ENCODE measurements at regions not wholly inside any gene's neighbourhood (a gene's known extent, or its start where the extent isn't known, plus 50 kb on each side); places are given as distances from the start of the nearest gene placed in this dataset.
"Not testable (repeated sequence)": the region's sequence is repeated elsewhere in the genome, so short reads cannot be mapped to it uniquely, and the experiment has no call there.

DNA sequence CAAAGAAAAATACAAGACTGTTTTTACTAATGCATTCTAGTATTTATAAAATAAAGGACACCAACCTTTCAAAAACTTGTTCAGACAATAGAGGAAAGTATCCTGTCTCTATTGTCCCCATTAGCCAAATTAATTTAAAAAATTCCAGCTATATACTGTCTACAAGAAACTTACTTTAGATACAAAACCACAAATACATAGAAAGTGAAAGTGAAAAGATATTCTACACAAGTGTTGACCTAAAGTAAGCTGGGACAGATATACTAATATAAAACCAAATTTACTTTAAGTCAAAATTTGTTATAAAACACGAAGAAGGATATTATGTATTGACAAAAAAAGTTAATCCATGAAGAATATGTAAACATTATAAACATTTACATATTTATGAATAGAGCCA lies 893.3 kb upstream of the TMEFF2 start:
- peak in 2 of 3 donors; percentile 5 to 7 for DNase-seq
- WGBS (ENCODE audit: insufficient coverage): no CpG with 5 or more reads among the region's 1 CpG
- POLR2A ChIA-PET: no interaction called here
- H3K27ac ChIP-seq (ENCODE audit: insufficient read depth in 1 of 2, low read depth in 1 of 2, low read length in 2 of 2, poor library complexity in 1 of 2, severe bottlenecking in 2 of 2): no peak overlapping the region
- peaks cover 0 to 2% (median 0%) of the 10 kb centered on the region in 4 experiments for H3K4me1 ChIP-seq (ENCODE audit: control extremely low read depth in 1 of 4, control insufficient read depth in 4 of 4, insufficient read depth in 4 of 4, low read length in 3 of 4)
- no peaks in the 10 kb centered on the region for H3K27me3 ChIP-seq (replicated peaks in 2 of 5; ENCODE audit: control insufficient read depth in 4 of 5, insufficient read depth in 5 of 5, low read length in 4 of 5)
- no peaks in the 10 kb centered on the region for H3K9me3 ChIP-seq (ENCODE audit: control extremely low read depth in 1 of 5, control insufficient read depth in 4 of 5, insufficient read depth in 2 of 5, low read depth in 1 of 5, low read length in 4 of 5)
- no peaks in the 10 kb centered on the region for H3K36me3 ChIP-seq (ENCODE audit: control insufficient read depth in 4 of 4, insufficient read depth in 4 of 4, low read length in 3 of 4)
- CTCF ChIA-PET: no interaction called here
- no peak overlapping the region for H3K4me3 ChIP-seq (ENCODE audit: control insufficient read depth in 1 of 7, extremely low read depth in 1 of 7, insufficient read depth in 4 of 7, low read depth in 2 of 7, low read length in 6 of 7)

DNA sequence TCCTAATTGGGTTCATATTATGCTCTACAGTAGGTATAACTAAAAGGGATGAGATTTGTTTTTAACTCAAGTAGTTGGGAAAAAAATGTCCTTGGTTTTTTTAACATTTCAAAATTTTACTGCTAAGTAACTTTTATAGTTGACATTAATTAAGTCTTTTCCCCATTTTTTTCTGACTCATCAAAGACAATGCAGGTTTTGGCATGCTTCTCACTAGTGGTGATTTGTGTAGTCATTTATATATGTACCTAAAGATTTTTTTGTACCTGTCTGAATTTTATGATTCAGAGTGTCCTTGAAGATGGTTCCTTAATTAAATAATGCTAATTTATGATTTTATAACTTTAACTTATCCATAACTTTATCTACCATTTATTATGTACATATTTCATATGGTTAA lies 882.3 kb upstream of the TMEFF2 start:
- no peak overlapping the region for H3K4me3 ChIP-seq (ENCODE audit: control insufficient read depth in 1 of 7, extremely low read depth in 1 of 7, insufficient read depth in 4 of 7, low read depth in 2 of 7, low read length in 6 of 7)
- peaks cover 0 to 2% (median 0%) of the 10 kb centered on the region in 5 experiments for H3K9me3 ChIP-seq (ENCODE audit: control extremely low read depth in 1 of 5, control insufficient read depth in 4 of 5, insufficient read depth in 2 of 5, low read depth in 1 of 5, low read length in 4 of 5)
- POLR2A ChIA-PET: no interaction called here
- H3K27ac ChIP-seq (ENCODE audit: insufficient read depth in 1 of 2, low read depth in 1 of 2, low read length in 2 of 2, poor library complexity in 1 of 2, severe bottlenecking in 2 of 2): no peak overlapping the region
- CTCF ChIA-PET: no interaction called here
- no peaks in the 10 kb centered on the region for H3K4me1 ChIP-seq (ENCODE audit: control extremely low read depth in 1 of 4, control insufficient read depth in 4 of 4, insufficient read depth in 4 of 4, low read length in 3 of 4)
- H3K27me3 ChIP-seq (replicated peaks in 2 of 5; ENCODE audit: control insufficient read depth in 4 of 5, insufficient read depth in 5 of 5, low read length in 4 of 5): no peaks in the 10 kb centered on the region
- DNase-seq: no peak
- H3K36me3 ChIP-seq (ENCODE audit: control insufficient read depth in 4 of 4, insufficient read depth in 4 of 4, low read length in 3 of 4): no peaks in the 10 kb centered on the region

DNA sequence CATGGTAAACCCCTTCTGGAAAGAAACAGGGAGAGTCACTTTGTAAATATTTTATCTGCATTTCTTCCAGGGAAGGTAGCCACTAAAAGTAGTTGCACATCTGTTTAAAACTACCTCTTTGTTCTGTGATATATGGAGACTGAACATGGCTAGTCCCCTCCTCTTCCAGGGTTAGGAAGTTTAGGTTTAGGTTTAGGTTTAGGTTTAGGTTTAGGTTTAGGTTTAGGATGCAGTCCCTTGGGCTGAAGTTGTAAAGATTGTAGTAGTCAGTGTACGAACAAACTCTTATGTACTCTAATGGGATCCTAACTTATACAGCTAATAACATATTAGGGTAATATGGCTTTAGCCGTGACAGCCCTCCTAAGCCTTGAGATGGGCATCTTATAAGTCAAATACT lies 880.2 kb upstream of the TMEFF2 start:
- Histone ChIP-seq H3K9me3 (ENCODE audit: control extremely low read depth in 1 of 5, control insufficient read depth in 4 of 5, insufficient read depth in 2 of 5, low read depth in 1 of 5, low read length in 4 of 5) (peaks cover 0 to 7% (median 0%) of the 10 kb centered on the region in 5 experiments), H3K4me1 (ENCODE audit: control extremely low read depth in 1 of 4, control insufficient read depth in 4 of 4, insufficient read depth in 4 of 4, low read length in 3 of 4) (no peaks in the 10 kb centered on the region), H3K36me3 (ENCODE audit: control insufficient read depth in 4 of 4, insufficient read depth in 4 of 4, low read length in 3 of 4) (no peaks in the 10 kb centered on the region), H3K4me3 (ENCODE audit: control insufficient read depth in 1 of 7, extremely low read depth in 1 of 7, insufficient read depth in 4 of 7, low read depth in 2 of 7, low read length in 6 of 7) (no peak overlapping the region), H3K27ac (ENCODE audit: insufficient read depth in 1 of 2, low read depth in 1 of 2, low read length in 2 of 2, poor library complexity in 1 of 2, severe bottlenecking in 2 of 2) (no peak overlapping the region), H3K27me3 (replicated peaks in 2 of 5; ENCODE audit: control insufficient read depth in 4 of 5, insufficient read depth in 5 of 5, low read length in 4 of 5) (no peaks in the 10 kb centered on the region)
- no peak for DNase-seq
- CTCF ChIA-PET: no interaction called here
- POLR2A ChIA-PET: no interaction called here
- WGBS (ENCODE audit: insufficient coverage): no CpG with 5 or more reads among the region's 2 CpGs

DNA sequence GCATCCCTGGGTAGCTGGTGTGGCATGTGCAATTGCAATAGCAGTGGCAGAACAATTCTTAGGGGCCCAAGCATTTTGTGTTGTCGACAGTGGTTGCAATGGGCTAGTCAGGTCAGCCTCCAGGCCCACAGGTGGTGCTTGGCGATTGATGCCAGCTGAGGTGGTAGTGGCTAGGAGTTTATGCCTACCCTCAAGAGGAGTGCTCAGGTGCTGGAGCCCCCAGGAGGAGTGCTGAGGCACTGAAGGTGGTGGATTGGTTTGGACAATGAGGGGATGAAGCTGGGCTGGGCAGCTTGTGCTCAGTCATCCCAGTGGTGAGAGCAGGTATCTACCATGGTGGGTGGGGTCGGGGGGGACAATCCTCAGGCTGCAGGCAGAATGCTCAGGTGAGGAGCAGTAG lies 877.9 kb upstream of the TMEFF2 start:
- H3K36me3 ChIP-seq (ENCODE audit: control insufficient read depth in 4 of 4, insufficient read depth in 4 of 4, low read length in 3 of 4): no peaks in the 10 kb centered on the region
- ChIA-PET POLR2A (no interaction called here), CTCF (no interaction called here)
- WGBS (ENCODE audit: insufficient coverage): 94% methylated on average over 2 of the region's 3 CpGs
- H3K9me3 ChIP-seq (ENCODE audit: control extremely low read depth in 1 of 5, control insufficient read depth in 4 of 5, insufficient read depth in 2 of 5, low read depth in 1 of 5, low read length in 4 of 5): peaks cover 0 to 7% (median 0%) of the 10 kb centered on the region in 5 experiments
- H3K4me3 ChIP-seq (ENCODE audit: control insufficient read depth in 1 of 7, extremely low read depth in 1 of 7, insufficient read depth in 4 of 7, low read depth in 2 of 7, low read length in 6 of 7): no peak overlapping the region
- no peak for DNase-seq
- no peaks in the 10 kb centered on the region for H3K4me1 ChIP-seq (ENCODE audit: control extremely low read depth in 1 of 4, control insufficient read depth in 4 of 4, insufficient read depth in 4 of 4, low read length in 3 of 4)
- no peak overlapping the region for H3K27ac ChIP-seq (ENCODE audit: insufficient read depth in 1 of 2, low read depth in 1 of 2, low read length in 2 of 2, poor library complexity in 1 of 2, severe bottlenecking in 2 of 2)
- no peaks in the 10 kb centered on the region for H3K27me3 ChIP-seq (replicated peaks in 2 of 5; ENCODE audit: control insufficient read depth in 4 of 5, insufficient read depth in 5 of 5, low read length in 4 of 5)

DNA sequence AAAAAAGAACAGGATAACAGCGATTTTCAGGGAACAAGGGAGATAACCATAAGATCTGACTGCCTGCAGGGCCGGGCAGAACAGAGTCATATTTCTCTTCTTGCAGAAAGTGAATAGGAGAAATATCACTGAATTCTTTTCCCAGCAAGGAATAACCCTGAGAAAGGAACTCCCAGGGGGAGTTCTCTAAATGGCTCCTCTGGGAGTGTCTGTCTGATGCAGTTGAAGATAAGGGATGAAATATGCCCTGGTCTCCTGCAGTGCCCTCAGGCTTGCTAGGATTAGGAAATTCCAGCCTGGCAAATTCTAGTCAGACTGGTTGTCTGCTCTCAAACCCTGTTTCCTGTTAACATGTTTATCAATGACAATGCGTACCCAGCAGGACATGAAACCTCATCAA lies 830.8 kb upstream of the TMEFF2 start:
- H3K27ac ChIP-seq (ENCODE audit: insufficient read depth in 1 of 2, low read depth in 1 of 2, low read length in 2 of 2, poor library complexity in 1 of 2, severe bottlenecking in 2 of 2); H3K4me3 ChIP-seq (ENCODE audit: control insufficient read depth in 1 of 7, extremely low read depth in 1 of 7, insufficient read depth in 4 of 7, low read depth in 2 of 7, low read length in 6 of 7); CTCF ChIA-PET; H3K27me3 ChIP-seq (replicated peaks in 2 of 5; ENCODE audit: control insufficient read depth in 4 of 5, insufficient read depth in 5 of 5, low read length in 4 of 5); H3K4me1 ChIP-seq (ENCODE audit: control extremely low read depth in 1 of 4, control insufficient read depth in 4 of 4, insufficient read depth in 4 of 4, low read length in 3 of 4); DNase-seq; H3K9me3 ChIP-seq (ENCODE audit: control extremely low read depth in 1 of 5, control insufficient read depth in 4 of 5, insufficient read depth in 2 of 5, low read depth in 1 of 5, low read length in 4 of 5); POLR2A ChIA-PET; H3K36me3 ChIP-seq (ENCODE audit: control insufficient read depth in 4 of 4, insufficient read depth in 4 of 4, low read length in 3 of 4): not testable (repeated sequence)
- 100% methylated on average over 1 of the region's 3 CpGs for WGBS (ENCODE audit: insufficient coverage)

DNA sequence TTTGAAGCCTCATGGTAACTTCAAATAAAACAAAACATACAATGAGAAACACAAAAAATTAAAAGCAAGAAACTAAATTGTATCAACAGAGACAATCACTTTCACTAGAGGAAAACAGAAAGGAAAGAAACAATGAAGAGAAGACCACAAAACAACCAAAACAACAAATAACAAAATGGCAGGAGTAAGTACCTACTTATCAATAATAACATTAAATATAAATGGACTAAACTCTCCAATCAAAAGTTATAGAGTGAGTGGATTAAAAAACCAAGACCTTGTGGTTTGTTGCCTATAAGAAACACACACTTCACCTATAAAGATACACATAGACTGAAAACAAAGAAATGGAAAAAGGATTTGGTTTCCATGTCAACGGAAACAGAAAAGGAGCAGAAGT lies 830.1 kb upstream of the TMEFF2 start:
- WGBS (ENCODE audit: insufficient coverage): no CpG with 5 or more reads among the region's 1 CpG
- no peak overlapping the region for H3K27ac ChIP-seq (ENCODE audit: insufficient read depth in 1 of 2, low read depth in 1 of 2, low read length in 2 of 2, poor library complexity in 1 of 2, severe bottlenecking in 2 of 2)
- ChIA-PET POLR2A (no interaction called here), CTCF (no interaction called here)
- no peak for DNase-seq
- H3K4me3 ChIP-seq (ENCODE audit: control insufficient read depth in 1 of 7, extremely low read depth in 1 of 7, insufficient read depth in 4 of 7, low read depth in 2 of 7, low read length in 6 of 7): no peak overlapping the region
- no peaks in the 10 kb centered on the region for H3K4me1 ChIP-seq (ENCODE audit: control extremely low read depth in 1 of 4, control insufficient read depth in 4 of 4, insufficient read depth in 4 of 4, low read length in 3 of 4)
- no peaks in the 10 kb centered on the region for H3K36me3 ChIP-seq (ENCODE audit: control insufficient read depth in 4 of 4, insufficient read depth in 4 of 4, low read length in 3 of 4)
- peaks cover 0 to 3% (median 0%) of the 10 kb centered on the region in 5 experiments for H3K9me3 ChIP-seq (ENCODE audit: control extremely low read depth in 1 of 5, control insufficient read depth in 4 of 5, insufficient read depth in 2 of 5, low read depth in 1 of 5, low read length in 4 of 5)
- H3K27me3 ChIP-seq (replicated peaks in 2 of 5; ENCODE audit: control insufficient read depth in 4 of 5, insufficient read depth in 5 of 5, low read length in 4 of 5): no peaks in the 10 kb centered on the region

DNA sequence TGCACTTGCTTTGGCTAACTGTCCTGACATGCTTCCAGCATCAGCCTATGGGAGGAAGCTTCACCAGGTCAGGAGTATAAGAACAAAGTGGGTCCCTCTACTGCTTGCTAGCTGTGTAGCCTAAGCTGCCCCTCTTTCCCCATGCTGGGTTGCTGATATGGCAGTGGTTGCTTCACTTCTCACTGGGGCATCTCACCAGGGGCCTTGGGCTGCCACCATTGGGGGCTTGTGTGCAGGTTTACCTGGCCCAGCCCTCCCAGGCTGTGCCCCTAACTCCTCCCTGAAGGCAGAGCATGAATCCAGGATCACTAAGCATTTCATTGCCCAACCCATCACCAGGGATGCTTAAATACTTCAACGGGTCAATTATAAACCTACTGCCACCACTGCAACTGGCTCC lies 817.1 kb upstream of the TMEFF2 start:
- ChIA-PET CTCF (no interaction called here), POLR2A (no interaction called here)
- Histone ChIP-seq H3K9me3 (ENCODE audit: control extremely low read depth in 1 of 5, control insufficient read depth in 4 of 5, insufficient read depth in 2 of 5, low read depth in 1 of 5, low read length in 4 of 5) (peaks cover 0 to 1% (median 0%) of the 10 kb centered on the region in 5 experiments), H3K27ac (ENCODE audit: insufficient read depth in 1 of 2, low read depth in 1 of 2, low read length in 2 of 2, poor library complexity in 1 of 2, severe bottlenecking in 2 of 2) (no peak overlapping the region), H3K4me3 (ENCODE audit: control insufficient read depth in 1 of 7, extremely low read depth in 1 of 7, insufficient read depth in 4 of 7, low read depth in 2 of 7, low read length in 6 of 7) (no peak overlapping the region), H3K36me3 (ENCODE audit: control insufficient read depth in 4 of 4, insufficient read depth in 4 of 4, low read length in 3 of 4) (no peaks in the 10 kb centered on the region), H3K4me1 (ENCODE audit: control extremely low read depth in 1 of 4, control insufficient read depth in 4 of 4, insufficient read depth in 4 of 4, low read length in 3 of 4) (no peaks in the 10 kb centered on the region), H3K27me3 (replicated peaks in 2 of 5; ENCODE audit: control insufficient read depth in 4 of 5, insufficient read depth in 5 of 5, low read length in 4 of 5) (no peaks in the 10 kb centered on the region)
- 100% methylated on average over 1 of the region's 1 CpG for WGBS (ENCODE audit: insufficient coverage)
- DNase-seq: no peak

DNA sequence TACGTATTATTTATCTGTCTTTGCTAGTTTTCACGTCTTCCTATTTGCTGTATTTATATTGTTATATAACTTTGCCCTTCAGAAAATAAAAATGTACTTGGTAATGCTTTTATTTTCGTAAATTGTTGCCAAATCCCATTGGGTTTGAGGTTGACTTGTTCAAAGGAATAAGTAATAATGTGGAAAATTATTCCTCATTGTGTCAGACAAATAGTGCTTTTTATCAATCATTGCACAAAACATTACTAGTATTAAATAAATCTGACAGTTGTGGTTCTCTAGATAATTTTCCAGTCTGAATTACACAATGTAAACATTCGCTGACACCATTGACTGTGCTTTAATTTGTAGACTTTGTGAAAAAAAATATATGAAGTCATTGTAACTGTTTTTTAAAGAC lies 798.3 kb upstream of the TMEFF2 start:
- no peak for DNase-seq
- ChIA-PET POLR2A (no interaction called here), CTCF (no interaction called here)
- H3K4me3 ChIP-seq (ENCODE audit: control insufficient read depth in 1 of 7, extremely low read depth in 1 of 7, insufficient read depth in 4 of 7, low read depth in 2 of 7, low read length in 6 of 7): no peak overlapping the region
- H3K27me3 ChIP-seq (replicated peaks in 2 of 5; ENCODE audit: control insufficient read depth in 4 of 5, insufficient read depth in 5 of 5, low read length in 4 of 5): no peaks in the 10 kb centered on the region
- H3K9me3 ChIP-seq (ENCODE audit: control extremely low read depth in 1 of 5, control insufficient read depth in 4 of 5, insufficient read depth in 2 of 5, low read depth in 1 of 5, low read length in 4 of 5): no peaks in the 10 kb centered on the region
- no CpG with 5 or more reads among the region's 4 CpGs for WGBS (ENCODE audit: insufficient coverage)
- no peaks in the 10 kb centered on the region for H3K4me1 ChIP-seq (ENCODE audit: control extremely low read depth in 1 of 4, control insufficient read depth in 4 of 4, insufficient read depth in 4 of 4, low read length in 3 of 4)
- no peaks in the 10 kb centered on the region for H3K36me3 ChIP-seq (ENCODE audit: control insufficient read depth in 4 of 4, insufficient read depth in 4 of 4, low read length in 3 of 4)
- no peak overlapping the region for H3K27ac ChIP-seq (ENCODE audit: insufficient read depth in 1 of 2, low read depth in 1 of 2, low read length in 2 of 2, poor library complexity in 1 of 2, severe bottlenecking in 2 of 2)

Data from common myeloid progenitor, CD34-positive (primary cell).